IMR-90 (cell line): ENCODE measurements at regions not wholly inside any gene's neighbourhood (a gene's known extent, or its start where the extent isn't known, plus 50 kb on each side); places are given as distances from the start of the nearest gene placed in this dataset.

Experiments used
- ATAC-seq: fragments of 200-7000 bp; cut with Tn5 transposase; 2 replicates; pipeline ENCODE4 v1.9.1; 2020; ENCODE audit warnings: low read depth, mild to moderate bottlenecking, moderate library complexity
- BruUV-seq: library from RNA; stranded (reverse); fragments of 400-500 nt; replicated peaks from 2 replicates; lab custom pipeline; 2021; lab: Mats Ljungman, UMichigan
- CTCF ChIA-PET: fragments of 300-600 bp; formaldehyde crosslinking; extraction: SDS; loops from one replicate; lab custom pipeline; 2021; ENCODE audit warnings: antibody characterized with exemption; lab: Yijun Ruan, JAX
- POLR2A ChIA-PET: fragments of 300-600 bp; sonication (Branson Sonifier 250); formaldehyde crosslinking; loops from one replicate; lab custom pipeline; 2022; ENCODE audit warnings: antibody characterized with exemption; ENCODE audit not compliant: unreplicated experiment; lab: Charles Lee
- DNase-seq: peaks from one replicate; pipeline ENCODE4 v3.0.0; 2013
- H2AFZ ChIP-seq: replicated peaks from 2 replicates; pipeline ENCODE3; 2013; ENCODE audit warnings: low read length, mild to moderate bottlenecking; ENCODE audit not compliant: poor library complexity
- H2AK5ac ChIP-seq: 2 replicates; pipeline ENCODE4 v1.6.1; 2013; ENCODE audit warnings: low read depth, low read length, inconsistent platforms
- H2AK9ac ChIP-seq: replicated peaks from 2 replicates; pipeline ENCODE3; 2013; ENCODE audit warnings: mild to moderate bottlenecking, low read depth, low read length, moderate library complexity; ENCODE audit not compliant: poor library complexity
- H2BK120ac ChIP-seq: 2 replicates; pipeline ENCODE4 v1.6.1; 2013; ENCODE audit warnings: low read depth, low read length, inconsistent platforms
- H2BK15ac ChIP-seq: 3 replicates; pipeline ENCODE4 v1.6.1; 2013; ENCODE audit warnings: low read depth, low read length, inconsistent platforms
- H2BK20ac ChIP-seq: 2 replicates; pipeline ENCODE4 v1.6.1; 2013; ENCODE audit warnings: low read depth, mild to moderate bottlenecking, inconsistent platforms, low read length, moderate library complexity
- H2BK5ac ChIP-seq: 2 replicates; pipeline ENCODE4 v1.6.1; 2013; ENCODE audit warnings: mild to moderate bottlenecking, low read depth, low read length, inconsistent platforms; ENCODE audit not compliant: poor library complexity, severe bottlenecking
- H3K14ac ChIP-seq: replicated peaks from 2 replicates; pipeline ENCODE4 v1.6.1; 2013; ENCODE audit warnings: low read depth, low read length, inconsistent platforms
- H3K18ac ChIP-seq: 2 replicates; pipeline ENCODE4 v1.6.1; 2013; ENCODE audit warnings: low read depth, low read length, control low read depth
- H3K23ac ChIP-seq: 2 replicates; pipeline ENCODE4 v1.6.1; 2013; ENCODE audit warnings: low read depth, low read length, inconsistent platforms
- H3K27ac ChIP-seq: 2 replicates; pipeline ENCODE4 v1.5.1; 2013; ENCODE audit warnings: mild to moderate bottlenecking, control low read depth, low read length; ENCODE audit not compliant: insufficient read depth
- H3K27me3 ChIP-seq: 2 replicates; pipeline ENCODE4 v1.6.1; 2013; ENCODE audit warnings: low read length; ENCODE audit not compliant: control insufficient read depth, insufficient read depth
- H3K36me3 ChIP-seq: 2 replicates; pipeline ENCODE4 v1.6.1; 2013; ENCODE audit warnings: low read length, mixed read lengths; ENCODE audit not compliant: control insufficient read depth, insufficient read depth
- H3K4ac ChIP-seq: 2 replicates; pipeline ENCODE4 v1.6.1; 2013; ENCODE audit warnings: low read depth, low read length, inconsistent platforms
- H3K4me1 ChIP-seq: 2 replicates; pipeline ENCODE4 v1.6.1; 2013; ENCODE audit warnings: low read length, mixed read lengths; ENCODE audit not compliant: control insufficient read depth, insufficient read depth
- H3K4me2 ChIP-seq: 2 replicates; pipeline ENCODE4 v1.6.1; 2013; ENCODE audit warnings: low read depth, mild to moderate bottlenecking, control low read depth, low read length, moderate library complexity
- H3K4me3 ChIP-seq: 2 replicates; pipeline ENCODE4 v1.5.1; 2013; ENCODE audit warnings: low read depth, mild to moderate bottlenecking, control low read depth, low read length, moderate library complexity; ENCODE audit not compliant: insufficient read depth
- H3K56ac ChIP-seq: 2 replicates; pipeline ENCODE4 v1.6.1; 2013; ENCODE audit warnings: low read length, inconsistent platforms; ENCODE audit not compliant: insufficient read depth; ENCODE audit errors: extremely low read depth
- H3K79me1 ChIP-seq, 2 experiments: 2 replicates each; pipeline ENCODE4 v1.6.1; 2013; ENCODE audit warnings: low read length in 2 of 2, inconsistent platforms in 1 of 2, low read depth in 1 of 2
- H3K9ac ChIP-seq: 2 replicates; pipeline ENCODE4 v1.6.1; 2013; ENCODE audit warnings: low read depth, low read length, control low read depth
- H3K9me1 ChIP-seq: 2 replicates; pipeline ENCODE4 v1.6.1; 2013; ENCODE audit warnings: low read length, inconsistent platforms; ENCODE audit not compliant: insufficient read depth
- H3K9me3 ChIP-seq: 2 replicates; pipeline ENCODE4 v1.6.1; 2013; ENCODE audit warnings: low read length; ENCODE audit not compliant: control insufficient read depth, insufficient read depth
- H4K20me1 ChIP-seq: 2 replicates; pipeline ENCODE4 v1.6.1; 2013; ENCODE audit warnings: low read length, inconsistent platforms; ENCODE audit not compliant: insufficient read depth
- H4K5ac ChIP-seq: 2 replicates; pipeline ENCODE4 v1.6.1; 2013; ENCODE audit warnings: mild to moderate bottlenecking, low read depth, low read length, control low read depth
- H4K8ac ChIP-seq, 2 experiments: 2 replicates each; pipeline ENCODE4 v1.6.1; 2013; ENCODE audit warnings: low read depth in 2 of 2, low read length in 2 of 2, control low read depth in 1 of 2, inconsistent platforms in 1 of 2
- H4K91ac ChIP-seq: 2 replicates; pipeline ENCODE4 v1.6.1; 2013; ENCODE audit warnings: low read depth, low read length, inconsistent platforms; ENCODE audit not compliant: insufficient read depth
- BHLHE40 ChIP-seq: fragments of 150-350 bp; IDR thresholded peaks from 2 replicates; pipeline ENCODE4 v1.6.1; 2016; ENCODE audit warnings: mild to moderate bottlenecking, low read depth, low read length
- CEBPB ChIP-seq: IDR thresholded peaks from 2 replicates; pipeline ENCODE4 v1.6.1; 2012; ENCODE audit warnings: low read depth, low read length, improper control_type of control experiment
- CHD1 ChIP-seq: IDR thresholded peaks from 2 replicates; pipeline ENCODE4 v1.6.1; 2012; ENCODE audit warnings: low read depth, low read length, improper control_type of control experiment
- FOS ChIP-seq: fragments of 150-350 bp; IDR thresholded peaks from 2 replicates; pipeline ENCODE4 v1.6.1; 2016; ENCODE audit warnings: low read depth, low read length
- MAFK ChIP-seq: IDR thresholded peaks from 2 replicates; pipeline ENCODE4 v1.6.1; 2012; ENCODE audit warnings: low read depth, low read length, improper control_type of control experiment
- MAZ ChIP-seq: IDR thresholded peaks from 2 replicates; pipeline ENCODE4 v1.6.1; 2012; ENCODE audit warnings: low read depth, mild to moderate bottlenecking, low read length, improper control_type of control experiment, moderate library complexity, borderline replicate concordance
- NFE2L2 ChIP-seq: fragments of 150-350 bp; IDR thresholded peaks from 2 replicates; pipeline ENCODE4 v1.6.1; 2016; ENCODE audit warnings: low read depth, mild to moderate bottlenecking, low read length
- POLR2A ChIP-seq: IDR thresholded peaks from 2 replicates; pipeline ENCODE4 v1.6.1; 2012; ENCODE audit warnings: mild to moderate bottlenecking, low read depth, low read length
- SMC3 ChIP-seq: fragments of 150-350 bp; IDR thresholded peaks from 2 replicates; pipeline ENCODE4 v1.6.1; 2016; ENCODE audit warnings: low read depth, mild to moderate bottlenecking, antibody characterized with exemption, low read length, moderate library complexity
- WGBS, 2 experiments: methylation state at CpG; one replicate each; pipeline versions ENCODE4 v1.1.5 to v1.1.7; 2013; ENCODE audit warnings: missing lambda C conversion rate in 2 of 2; ENCODE audit not compliant: insufficient read length in 1 of 2; ENCODE audit errors: extremely low coverage in 2 of 2; 5-methylcytosine and 5-hydroxymethylcytosine counted together
- dilution Hi-C: fragments of 300-500 bp; cut with HindIII; formaldehyde crosslinking; loops from one replicate; pipeline ENCODE4 v1.14.3; 2018; ENCODE audit warnings: low sequenced_read_pairs; ENCODE audit not compliant: unreplicated experiment
- in situ Hi-C: fragments of 300-500 bp; cut with MboI; formaldehyde crosslinking; loops from 3 replicates; pipeline ENCODE4 v1.14.3; 2019; ENCODE audit warnings: low sequenced_read_pairs, inconsistent platforms, mixed read lengths
- intact Hi-C: fragments of 100-400 bp; cut with micrococcal nuclease; formaldehyde crosslinking; loops from 2 replicates; pipeline ENCODE4 v1.10.0; 2022
- TF ChIP-seq, protein P1 (sequence below): fragments of 150-350 bp; IDR thresholded peaks from 2 replicates; pipeline ENCODE4 v1.6.1; 2017; ENCODE audit warnings: mild to moderate bottlenecking, antibody characterized with exemption, low read length, low read depth
- TF ChIP-seq, protein P2 (sequence below): conservative IDR thresholded peaks from 2 replicates; pipeline ENCODE4 v1.5.1; 2012; ENCODE audit warnings: mild to moderate bottlenecking, low read depth, low read length, improper control_type of control experiment
- TF ChIP-seq, protein P3 (sequence below): fragments of 150-350 bp; IDR thresholded peaks from 2 replicates; pipeline ENCODE4 v1.6.1; 2016; ENCODE audit warnings: low read depth, mild to moderate bottlenecking, low read length, moderate library complexity, borderline replicate concordance

- H3K27ac ChIP-seq: no peak overlapping the region
- H3K9me3 ChIP-seq: no peaks in the 10 kb centered on the region
- no peak for TF ChIP-seq MAZ
- TF ChIP-seq MAFK: no peak
- no peak for TF ChIP-seq CEBPB
- TF ChIP-seq, protein P1, sequence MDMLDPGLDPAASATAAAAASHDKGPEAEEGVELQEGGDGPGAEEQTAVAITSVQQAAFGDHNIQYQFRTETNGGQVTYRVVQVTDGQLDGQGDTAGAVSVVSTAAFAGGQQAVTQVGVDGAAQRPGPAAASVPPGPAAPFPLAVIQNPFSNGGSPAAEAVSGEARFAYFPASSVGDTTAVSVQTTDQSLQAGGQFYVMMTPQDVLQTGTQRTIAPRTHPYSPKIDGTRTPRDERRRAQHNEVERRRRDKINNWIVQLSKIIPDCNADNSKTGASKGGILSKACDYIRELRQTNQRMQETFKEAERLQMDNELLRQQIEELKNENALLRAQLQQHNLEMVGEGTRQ: no peak
- no peak for TF ChIP-seq BHLHE40
- no peak for TF ChIP-seq SMC3
- TF ChIP-seq, protein P2, sequence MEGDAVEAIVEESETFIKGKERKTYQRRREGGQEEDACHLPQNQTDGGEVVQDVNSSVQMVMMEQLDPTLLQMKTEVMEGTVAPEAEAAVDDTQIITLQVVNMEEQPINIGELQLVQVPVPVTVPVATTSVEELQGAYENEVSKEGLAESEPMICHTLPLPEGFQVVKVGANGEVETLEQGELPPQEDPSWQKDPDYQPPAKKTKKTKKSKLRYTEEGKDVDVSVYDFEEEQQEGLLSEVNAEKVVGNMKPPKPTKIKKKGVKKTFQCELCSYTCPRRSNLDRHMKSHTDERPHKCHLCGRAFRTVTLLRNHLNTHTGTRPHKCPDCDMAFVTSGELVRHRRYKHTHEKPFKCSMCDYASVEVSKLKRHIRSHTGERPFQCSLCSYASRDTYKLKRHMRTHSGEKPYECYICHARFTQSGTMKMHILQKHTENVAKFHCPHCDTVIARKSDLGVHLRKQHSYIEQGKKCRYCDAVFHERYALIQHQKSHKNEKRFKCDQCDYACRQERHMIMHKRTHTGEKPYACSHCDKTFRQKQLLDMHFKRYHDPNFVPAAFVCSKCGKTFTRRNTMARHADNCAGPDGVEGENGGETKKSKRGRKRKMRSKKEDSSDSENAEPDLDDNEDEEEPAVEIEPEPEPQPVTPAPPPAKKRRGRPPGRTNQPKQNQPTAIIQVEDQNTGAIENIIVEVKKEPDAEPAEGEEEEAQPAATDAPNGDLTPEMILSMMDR: no peak
- no peak for TF ChIP-seq NFE2L2
- TF ChIP-seq POLR2A: no peak
- TF ChIP-seq FOS: no peak
- no peak for TF ChIP-seq CHD1
- TF ChIP-seq, protein P3, sequence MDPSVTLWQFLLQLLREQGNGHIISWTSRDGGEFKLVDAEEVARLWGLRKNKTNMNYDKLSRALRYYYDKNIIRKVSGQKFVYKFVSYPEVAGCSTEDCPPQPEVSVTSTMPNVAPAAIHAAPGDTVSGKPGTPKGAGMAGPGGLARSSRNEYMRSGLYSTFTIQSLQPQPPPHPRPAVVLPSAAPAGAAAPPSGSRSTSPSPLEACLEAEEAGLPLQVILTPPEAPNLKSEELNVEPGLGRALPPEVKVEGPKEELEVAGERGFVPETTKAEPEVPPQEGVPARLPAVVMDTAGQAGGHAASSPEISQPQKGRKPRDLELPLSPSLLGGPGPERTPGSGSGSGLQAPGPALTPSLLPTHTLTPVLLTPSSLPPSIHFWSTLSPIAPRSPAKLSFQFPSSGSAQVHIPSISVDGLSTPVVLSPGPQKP: no peak
- peaks cover 13% of the 10 kb centered on the region for H3K27me3 ChIP-seq
- no peak overlapping the region for H4K8ac ChIP-seq
- dilution Hi-C loops: no loop called here
- no peak overlapping the region for H2BK5ac ChIP-seq
- H2AK9ac ChIP-seq: no peak overlapping the region
- H2BK120ac ChIP-seq: no peak overlapping the region
- POLR2A ChIA-PET: no interaction called here
- ATAC-seq (no peak), DNase-seq (no peak)
- H3K4ac ChIP-seq: no peak overlapping the region
- H2BK20ac ChIP-seq: no peak overlapping the region
- H3K4me3 ChIP-seq: no peak overlapping the region
- H2AK5ac ChIP-seq: no peak overlapping the region
- no peak overlapping the region for H4K5ac ChIP-seq
- H3K9ac ChIP-seq: no peak overlapping the region
- BruUV-seq: no TSS peak
- H3K18ac ChIP-seq: no peak overlapping the region
- no peak overlapping the region for H3K56ac ChIP-seq
- no peaks in the 10 kb centered on the region for H3K4me1 ChIP-seq
- no peak overlapping the region for H2BK15ac ChIP-seq
- no peaks in the 10 kb centered on the region for H3K36me3 ChIP-seq
- 20% methylated on average over 1 of the region's 1 CpG; no CpG with 5 or more reads in 1 of the 2 experiments for WGBS, 2 experiments
- in situ Hi-C loops: no loop called here
- CTCF ChIA-PET: interaction anchor here (0.5 kb wide), 1 partner anchor 19 kb away, joined by 4 read pairs; no protein-coding TSS in a partner anchor
- no peaks in the 10 kb centered on the region for H4K20me1 ChIP-seq
- no peak overlapping the region for H3K23ac ChIP-seq
- no peak overlapping the region for H3K14ac ChIP-seq
- H4K91ac ChIP-seq: no peak overlapping the region
- H3K4me2 ChIP-seq: no peak overlapping the region
- no peaks in the 10 kb centered on the region for H3K79me1 ChIP-seq
- H2AFZ ChIP-seq: no peak overlapping the region
- no peaks in the 10 kb centered on the region for H3K9me1 ChIP-seq
- intact Hi-C loops: no loop called here
Measured at GRCh38 chr10:118922226-118922625, 107.3 kb upstream of the NANOS1 start.
